Epithelial cell of esophagus (primary cell): ENCODE measurements at regions not wholly inside any gene's neighbourhood (a gene's known extent, or its start where the extent isn't known, plus 50 kb on each side); places are given as distances from the start of the nearest gene placed in this dataset.

Experiments
- DNase-seq: peaks from one replicate; pipeline ENCODE4 v3.0.0; 2010; ENCODE audit warnings: low read depth
- H3K4me3 ChIP-seq: 2 replicates; pipeline ENCODE4 v1.5.1; 2011; ENCODE audit warnings: mild to moderate bottlenecking, low read length, control low read depth
- CTCF ChIP-seq: IDR thresholded peaks from 2 replicates; pipeline ENCODE4 v1.5.1; 2011; ENCODE audit warnings: low read depth, mild to moderate bottlenecking, low read length, control low read depth, inconsistent platforms; ENCODE audit not compliant: insufficient read depth; ENCODE audit errors: missing control alignments

- no peak for DNase-seq
- no peak overlapping the region for H3K4me3 ChIP-seq
- TF ChIP-seq CTCF, result no peak
These were observed 204.2 kb upstream of the MTNR1B start for GRCh38 chr11:92765082-92765840.

- H3K4me3 ChIP-seq, result no peak overlapping the region
- DNase-seq, result no peak
- TF ChIP-seq CTCF, result no peak
These were observed 203.5 kb upstream of the MTNR1B start for GRCh38 chr11:92765965-92766371.

- TF ChIP-seq CTCF, result no peak
- DNase-seq, result no peak
- H3K4me3 ChIP-seq, result no peak overlapping the region
These were observed 202.8 kb upstream of the MTNR1B start for GRCh38 chr11:92766698-92767097.

GRCh38 chr11:92767416-92767815, 202.0 kb upstream of the MTNR1B start:
- no peak for TF ChIP-seq CTCF
- DNase-seq, result no peak
- no peak overlapping the region for H3K4me3 ChIP-seq

- TF ChIP-seq CTCF, result no peak
- no peak overlapping the region for H3K4me3 ChIP-seq
- DNase-seq, result no peak
These were observed 201.2 kb upstream of the MTNR1B start for GRCh38 chr11:92768121-92768840.

GRCh38 chr11:92769112-92769511, 200.3 kb upstream of the MTNR1B start:
- H3K4me3 ChIP-seq, result no peak overlapping the region
- no peak for TF ChIP-seq CTCF
- DNase-seq, result no peak
